ENCODE measurements at regions not wholly inside any gene's neighbourhood (a gene's known extent, or its start where the extent isn't known, plus 50 kb on each side); places are given as distances from the start of the nearest gene placed in this dataset.
"Not testable (repeated sequence)": the region's sequence is repeated elsewhere in the genome, so short reads cannot be mapped to it uniquely, and the experiment has no call there.

- no peak for DNase-seq
These were observed 414.7 kb downstream of the SH2D4B start for GRCh38 chr10:80952436-80952835.

DNA sequence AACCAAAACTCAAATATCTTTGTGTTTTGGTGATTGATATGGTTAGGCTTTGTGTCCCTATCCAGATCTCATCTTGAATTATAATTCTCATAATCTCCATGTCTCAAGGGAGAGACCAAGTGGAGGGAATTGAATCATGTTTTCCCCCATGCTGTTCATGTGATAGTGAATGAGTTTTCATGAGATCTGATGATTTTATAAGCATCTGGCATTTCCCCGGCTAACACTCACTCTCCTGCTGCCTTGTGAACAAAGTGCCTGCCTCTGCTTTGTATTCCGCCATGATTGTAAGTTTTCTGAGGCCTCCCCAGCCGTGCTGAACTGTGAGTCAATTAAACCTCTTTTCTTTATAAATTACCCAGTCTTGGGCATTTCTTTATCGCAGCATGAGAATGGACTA is 419.5 kb downstream of the SH2D4B start:
- no peak for DNase-seq

DNA sequence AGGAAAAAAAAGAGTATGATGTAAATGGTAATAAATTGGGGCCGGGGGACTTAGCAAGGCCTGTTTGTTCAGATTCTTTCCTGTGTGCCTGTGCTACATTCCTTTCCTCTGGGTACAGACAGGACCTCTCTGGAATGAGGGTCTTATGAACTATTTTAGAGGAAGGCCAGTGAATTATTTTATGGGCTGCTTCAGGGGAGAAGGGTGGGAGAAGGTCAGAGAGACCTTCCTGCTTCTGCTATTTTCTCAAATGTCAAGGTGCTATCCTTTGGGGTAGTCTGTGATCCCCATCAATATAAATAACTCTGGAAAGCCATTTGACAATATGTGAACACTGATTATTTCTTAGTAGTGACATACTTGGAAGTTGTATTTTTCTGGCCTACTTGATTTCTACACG is 426.5 kb downstream of the SH2D4B start:
- no peak for DNase-seq

GRCh38 chr10:80964955-80965614 is 427.4 kb downstream of the SH2D4B start:
- DNase-seq: no peak

- DNase-seq: no peak
These were observed 428.8 kb downstream of the SH2D4B start for GRCh38 chr10:80966326-80966986.

GRCh38 chr10:80967357-80967756 is 429.7 kb downstream of the SH2D4B start:
- DNase-seq: not testable (repeated sequence)

- DNase-seq: no peak
These were observed 431.2 kb downstream of the SH2D4B start for GRCh38 chr10:80968903-80969302.

DNA sequence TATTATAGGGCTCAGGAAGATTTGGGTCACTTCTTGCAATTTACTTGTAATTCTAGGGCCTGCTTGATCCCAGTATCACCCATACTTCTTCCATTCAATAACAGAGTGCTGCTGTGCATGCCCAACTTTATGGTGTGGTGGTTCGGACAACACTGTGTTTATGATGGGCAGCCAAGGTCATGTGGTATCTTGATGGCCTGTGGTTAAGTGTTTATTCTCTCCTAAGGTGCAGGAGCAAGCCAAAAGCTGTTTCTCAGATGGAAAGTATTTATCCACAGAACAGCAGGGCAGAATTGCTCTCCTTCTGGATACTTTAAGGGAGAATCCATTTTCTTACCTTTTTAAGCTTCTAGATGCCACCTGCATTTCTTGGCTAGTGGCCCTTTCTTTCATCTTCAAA is 433.8 kb downstream of the SH2D4B start:
- no peak for DNase-seq

DNA sequence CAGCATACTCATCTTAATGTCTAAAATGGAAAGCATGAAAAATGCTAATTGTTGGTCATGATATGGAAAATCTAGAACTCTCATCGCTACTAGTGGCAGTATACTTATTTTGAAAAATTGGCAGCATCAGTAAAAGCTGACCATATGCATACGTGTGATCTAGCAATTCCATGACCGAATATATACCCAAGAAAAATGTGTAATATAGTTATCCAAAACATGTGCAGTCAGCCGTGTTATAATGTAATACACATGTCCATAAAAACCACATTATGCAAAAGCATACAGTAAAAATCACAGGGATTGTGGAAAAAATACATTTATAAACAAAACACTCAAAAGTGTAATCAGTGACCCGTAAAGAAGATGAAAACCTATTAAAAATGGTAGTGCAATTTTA is 439.0 kb downstream of the SH2D4B start:
- DNase-seq: no peak

GRCh38 chr10:80985102-80985501 is 447.4 kb downstream of the SH2D4B start:
- DNase-seq: no peak

GRCh38 chr10:80986596-80986995 is 448.9 kb downstream of the SH2D4B start:
- DNase-seq: no peak

DNA sequence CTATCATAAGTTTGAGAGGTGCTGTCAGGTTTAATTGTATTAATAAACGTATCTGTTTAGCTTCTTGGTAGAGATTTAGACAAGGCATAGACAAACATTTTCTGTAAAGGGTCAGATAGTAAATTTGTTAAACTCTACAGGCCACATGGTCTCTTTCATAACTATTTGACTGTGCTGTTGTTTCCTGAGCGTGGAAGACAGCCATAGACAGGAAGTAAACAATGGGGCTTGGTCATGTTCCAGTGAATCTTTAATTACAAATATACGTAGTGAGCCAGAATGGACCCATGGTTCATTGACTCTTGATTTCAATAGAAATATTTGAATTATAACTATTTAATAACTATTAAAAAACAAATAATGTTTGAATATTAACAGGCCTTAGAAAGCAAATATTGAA is 451.1 kb downstream of the SH2D4B start:
- peak; percentile 21 for DNase-seq

GRCh38 chr10:80996615-80997193 is 459.0 kb downstream of the SH2D4B start:
- DNase-seq: no peak

- no peak for DNase-seq
These were observed 463.1 kb downstream of the SH2D4B start for GRCh38 chr10:81000781-81001180.

DNA sequence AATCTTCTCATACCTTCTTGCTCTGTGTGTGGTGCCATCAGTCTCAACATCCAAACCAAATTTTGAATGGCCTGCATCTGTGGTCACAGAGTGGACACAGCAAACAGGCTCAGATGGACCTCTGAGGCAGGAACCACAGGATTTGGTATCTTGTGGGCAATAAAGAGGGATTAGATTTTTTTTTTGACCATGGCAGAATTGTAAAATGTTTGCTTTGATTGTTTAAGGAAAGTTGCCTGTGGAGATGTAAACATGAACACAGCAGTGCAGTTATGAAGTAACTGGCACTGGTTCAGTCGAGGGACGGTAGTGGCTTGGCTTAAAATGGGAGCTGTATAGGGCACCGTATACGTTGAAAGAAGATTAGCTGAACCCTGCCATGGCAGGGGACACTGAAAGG is 464.7 kb downstream of the SH2D4B start:
- DNase-seq: no peak

DNA sequence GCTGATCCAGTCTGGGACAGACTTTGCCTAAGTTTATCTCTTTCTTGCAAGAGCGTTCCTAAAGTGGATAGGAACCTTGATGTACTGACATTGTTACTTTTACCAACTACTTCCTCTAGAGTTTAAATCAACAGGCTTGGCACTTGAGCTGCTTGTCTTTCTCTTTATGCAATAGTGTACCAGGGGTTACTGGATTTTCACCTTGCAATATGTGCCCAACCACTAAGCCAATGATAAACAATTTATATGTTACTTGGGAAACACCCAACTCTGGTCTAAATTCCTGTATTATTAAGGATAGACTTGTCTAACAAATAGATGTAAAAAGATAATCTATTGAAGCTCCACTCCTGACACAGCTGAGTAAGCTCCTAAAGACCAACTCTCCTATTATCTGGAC is 470.2 kb downstream of the SH2D4B start:
- no peak for DNase-seq

DNA sequence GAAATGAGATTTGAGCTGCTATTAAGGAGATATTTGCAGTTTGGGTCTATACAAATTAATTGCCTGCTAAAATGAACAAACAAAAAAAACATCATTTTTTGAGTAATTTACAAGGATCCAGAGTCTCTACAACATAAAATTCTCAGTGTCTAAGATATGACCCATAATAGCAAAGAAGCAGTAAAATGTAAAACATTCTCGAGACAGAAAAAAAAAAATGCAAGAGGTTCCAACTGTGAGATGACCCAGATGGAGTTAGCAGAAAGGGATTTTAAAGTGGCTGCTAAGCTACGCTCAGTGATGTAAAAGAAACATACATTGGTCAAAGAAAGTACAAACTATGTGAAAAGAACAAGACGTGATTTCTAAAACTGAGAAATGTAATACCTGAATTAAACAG is 471.0 kb downstream of the SH2D4B start:
- DNase-seq: no peak

- no peak for DNase-seq
These were observed 471.6 kb downstream of the SH2D4B start for GRCh38 chr10:81009296-81009695.

DNA sequence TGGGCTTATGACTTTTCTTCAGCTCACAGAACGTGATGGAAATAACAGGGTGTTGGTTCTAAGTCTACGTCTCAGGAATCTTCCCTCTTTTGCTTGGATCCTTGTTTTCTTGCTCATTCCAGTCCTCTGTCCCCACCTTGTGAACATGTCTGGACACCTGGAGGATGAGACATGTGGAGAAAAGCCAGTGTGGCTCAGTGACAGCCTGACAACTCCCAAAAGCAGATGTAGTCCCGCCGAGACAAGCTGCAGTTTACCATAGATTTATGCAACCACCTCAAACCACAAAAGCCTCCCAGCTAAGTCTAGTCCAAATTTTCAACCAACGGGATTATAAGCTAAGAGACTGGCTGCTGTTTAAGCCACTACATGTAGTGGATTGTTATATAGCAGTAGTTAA is 476.1 kb downstream of the SH2D4B start:
- DNase-seq: no peak

DNA sequence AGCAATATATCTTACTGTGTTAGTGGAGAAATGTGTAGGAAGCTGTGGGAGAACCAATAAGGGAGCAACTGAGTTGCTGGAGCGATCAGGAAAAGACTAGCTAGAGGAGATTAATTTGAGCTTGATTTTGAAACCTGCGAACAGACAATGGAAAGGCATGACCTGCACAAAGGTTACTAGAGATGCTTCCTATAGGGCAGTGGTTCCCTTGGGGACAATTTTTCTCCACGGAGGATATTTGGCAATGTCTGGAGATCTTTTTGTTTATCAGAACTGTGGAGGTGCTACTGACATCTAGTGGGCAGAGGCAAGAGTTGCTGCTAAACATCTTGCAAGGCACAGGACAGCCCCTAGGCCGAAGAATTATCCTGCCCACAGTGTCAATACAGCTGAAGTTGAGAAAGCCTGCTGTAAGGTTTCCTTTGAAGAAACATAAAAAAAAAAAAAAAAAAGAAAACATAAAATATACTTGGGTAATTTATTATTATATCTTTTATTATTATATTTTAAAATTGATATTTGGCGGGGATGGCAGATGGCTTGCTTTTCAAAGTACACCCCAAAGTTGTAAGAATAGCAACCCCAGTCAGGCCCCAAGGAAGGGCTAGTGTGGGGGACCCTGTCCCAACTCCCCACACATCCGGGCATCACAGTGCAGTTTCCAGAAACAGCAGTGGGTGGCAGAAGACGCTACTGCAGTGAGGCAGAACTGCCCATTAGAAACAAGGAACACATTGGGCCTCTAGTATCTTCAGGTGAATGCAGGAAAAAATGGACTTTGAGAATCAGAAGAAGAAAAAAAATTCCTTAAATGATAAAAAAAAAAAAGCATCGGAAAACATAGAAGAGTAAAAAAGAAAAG is 481.6 kb downstream of the SH2D4B start:
- peak; percentile 21 for DNase-seq

GRCh38 chr10:81021428-81022129 is 483.9 kb downstream of the SH2D4B start:
- DNase-seq: no peak

DNA sequence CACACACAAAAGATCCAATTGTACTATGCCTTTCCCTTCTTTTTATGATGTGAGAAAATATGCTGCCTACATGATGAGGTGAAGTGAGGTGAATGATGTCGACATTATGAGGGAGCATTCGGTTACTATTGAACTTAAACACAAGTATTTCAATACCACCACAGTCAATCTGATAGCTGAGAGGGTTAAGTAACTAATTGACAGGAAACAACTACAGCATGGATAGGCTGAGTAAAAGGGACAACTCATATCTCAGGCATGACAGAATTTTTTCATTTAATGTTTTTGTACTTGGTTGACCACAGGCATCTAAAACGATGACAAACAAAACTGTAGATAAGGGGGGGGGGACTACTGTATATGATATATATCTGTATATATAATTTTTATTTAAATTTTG is 488.9 kb downstream of the SH2D4B start:
- no peak for DNase-seq

DNA sequence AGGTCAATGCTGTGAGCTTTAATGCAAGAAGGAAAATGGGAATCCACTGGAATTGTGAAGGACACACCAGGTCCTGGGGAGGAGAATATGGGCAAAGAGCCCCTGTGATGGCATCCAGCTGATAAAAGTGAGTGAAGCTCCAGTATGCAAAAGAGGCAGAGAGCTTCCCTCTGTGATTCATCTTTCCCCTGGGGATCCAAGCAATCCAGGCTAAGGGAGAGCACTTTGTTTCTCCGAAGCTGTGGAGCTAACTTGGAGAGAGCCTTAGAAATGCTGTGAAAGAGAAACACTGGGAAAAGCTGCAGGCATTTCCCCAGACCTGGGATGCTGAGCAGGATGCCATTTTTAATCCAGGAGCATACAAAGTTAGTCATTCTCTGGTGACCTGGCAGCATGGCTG is 489.5 kb downstream of the SH2D4B start:
- DNase-seq: no peak

Data from NCI-H510A treated with DMSO at 0.1 percent for 48 hours (cell line).